Ovary (tissue), 7 donors: ENCODE measurements at regions not wholly inside any gene's neighbourhood (a gene's known extent, or its start where the extent isn't known, plus 50 kb on each side); places are given as distances from the start of the nearest gene placed in this dataset.

Source experiments
- DNase-seq, 5 donors: peaks; one replicate each; pipeline ENCODE4 v3.0.0-alpha.2; 2019 to 2020
- H3K27ac ChIP-seq, 2 donors: fragments of 200-600 bp; one replicate each; pipeline versions ENCODE4 v1.5.1 to v1.8.0; 2019 to 2022
- H3K27me3 ChIP-seq: fragments of 200-600 bp; one replicate; pipeline ENCODE4 v1.8.0; 2022
- H3K36me3 ChIP-seq: fragments of 200-600 bp; sonication (generic); one replicate; pipeline ENCODE4 v1.5.1; 2019
- H3K4me1 ChIP-seq: one replicate; pipeline ENCODE4 v1.8.1; 2013; ENCODE audit warnings: mild to moderate bottlenecking, moderate library complexity; ENCODE audit not compliant: insufficient read depth
- H3K4me3 ChIP-seq: fragments of 200-600 bp; sonication (generic); one replicate; pipeline ENCODE4 v1.5.1; 2017
- H3K9me3 ChIP-seq, 2 donors: fragments of 200-600 bp in 1 of 2; sonication (generic) in 1 of 2; one replicate each; pipeline versions ENCODE4 v1.5.1 to v1.8.1; 2013 to 2019; ENCODE audit warnings: mild to moderate bottlenecking in 1 of 2, moderate library complexity in 1 of 2
- EP300 ChIP-seq: sonication (generic); formaldehyde crosslinking; IDR thresholded peaks from one replicate; pipeline ENCODE4 v1.6.1; 2017; ENCODE audit warnings: antibody characterized with exemption
- POLR2A ChIP-seq: fragments of 450-650 bp; IDR thresholded peaks from one replicate; pipeline ENCODE4 v1.6.1; 2017; ENCODE audit warnings: antibody characterized with exemption, mild to moderate bottlenecking, moderate library complexity
- WGBS, 3 donors: extraction: QIAGEN DNeasy Blood & Tissue Kit in 1 of 3; methylation state at CpG; one replicate each; pipeline versions ENCODE4 v1.1.5 to v1.1.7; 2013 to 2017; 5-methylcytosine and 5-hydroxymethylcytosine counted together
- intact Hi-C, 4 donors: fragments of 100-400 bp; cut with DNase I; formaldehyde crosslinking; loops; one replicate each; pipeline versions ENCODE4 v1.11.0 to v1.15.1; 2022 to 2023
- TF ChIP-seq, protein P1 (sequence below), 3 donors: fragments of 450-650 bp in 2 of 3; fragments of 200-600 bp in 1 of 3; IDR thresholded peaks; one replicate each; pipeline versions ENCODE4 v1.5.1 to v1.8.0; 2016 to 2022; ENCODE audit warnings: antibody characterized with exemption in 3 of 3, mild to moderate bottlenecking in 1 of 3
- donor health status: DM: no; HTN: no; CAD: no; lungs with moderate emphysema.
- donor health status: DM: no; HTN: no; CAD: no.
- donor health status: Bipolar disorder and iron deficiency.
- donor health status: DM: no; HTN: no; CAD: no.
- donor health status: DM: yes; HTN: yes; CAD: no.

DNA sequence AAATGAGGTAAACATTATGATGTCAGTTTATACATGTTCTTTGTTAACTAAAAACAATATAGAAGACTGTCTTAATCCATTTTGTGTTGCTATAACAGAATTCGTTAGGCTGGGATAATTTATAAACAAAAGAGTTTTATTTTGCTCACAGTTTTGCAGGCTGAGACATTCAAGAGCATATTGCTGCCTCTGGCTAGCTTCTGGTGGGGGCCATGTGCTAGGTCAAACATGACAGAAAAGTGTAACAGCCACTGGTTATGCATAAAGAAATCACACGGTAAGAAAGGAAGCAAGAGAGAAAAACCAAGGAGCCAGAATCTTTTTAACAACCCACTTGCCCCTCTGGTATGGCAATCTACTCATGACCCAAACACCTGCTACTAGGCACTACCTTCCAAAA is 776.7 kb downstream of the PLOD2 start:
- WGBS, 3 donors: 50 to 64% (median 54%) methylated on average over 2 of the region's 2 CpGs

GRCh38 chr3:145387211-145387610 is 773.8 kb downstream of the PLOD2 start:
- Histone ChIP-seq H3K36me3 (no peaks in the 10 kb centered on the region), H3K27ac (no peak overlapping the region), H3K9me3 (no peaks in the 10 kb centered on the region), H3K27me3 (no peaks in the 10 kb centered on the region), H3K4me1 (no peaks in the 10 kb centered on the region), H3K4me3 (no peak overlapping the region)
- intact Hi-C loops: no loop called here
- DNase-seq: no peak
- TF ChIP-seq EP300: no peak
- no peak for TF ChIP-seq POLR2A
- TF ChIP-seq, protein P1, sequence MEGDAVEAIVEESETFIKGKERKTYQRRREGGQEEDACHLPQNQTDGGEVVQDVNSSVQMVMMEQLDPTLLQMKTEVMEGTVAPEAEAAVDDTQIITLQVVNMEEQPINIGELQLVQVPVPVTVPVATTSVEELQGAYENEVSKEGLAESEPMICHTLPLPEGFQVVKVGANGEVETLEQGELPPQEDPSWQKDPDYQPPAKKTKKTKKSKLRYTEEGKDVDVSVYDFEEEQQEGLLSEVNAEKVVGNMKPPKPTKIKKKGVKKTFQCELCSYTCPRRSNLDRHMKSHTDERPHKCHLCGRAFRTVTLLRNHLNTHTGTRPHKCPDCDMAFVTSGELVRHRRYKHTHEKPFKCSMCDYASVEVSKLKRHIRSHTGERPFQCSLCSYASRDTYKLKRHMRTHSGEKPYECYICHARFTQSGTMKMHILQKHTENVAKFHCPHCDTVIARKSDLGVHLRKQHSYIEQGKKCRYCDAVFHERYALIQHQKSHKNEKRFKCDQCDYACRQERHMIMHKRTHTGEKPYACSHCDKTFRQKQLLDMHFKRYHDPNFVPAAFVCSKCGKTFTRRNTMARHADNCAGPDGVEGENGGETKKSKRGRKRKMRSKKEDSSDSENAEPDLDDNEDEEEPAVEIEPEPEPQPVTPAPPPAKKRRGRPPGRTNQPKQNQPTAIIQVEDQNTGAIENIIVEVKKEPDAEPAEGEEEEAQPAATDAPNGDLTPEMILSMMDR (IDR thresholded peaks at IDR 0.05): no peak

More for the DNA sequence above, 776.7 kb downstream of the PLOD2 start:
- H3K27ac ChIP-seq: no peak overlapping the region
- H3K4me1 ChIP-seq: no peaks in the 10 kb centered on the region
- no peak for DNase-seq
- H3K36me3 ChIP-seq: no peaks in the 10 kb centered on the region
- intact Hi-C loops: no loop called here
- no peaks in the 10 kb centered on the region for H3K27me3 ChIP-seq
- TF ChIP-seq, protein P1 (IDR thresholded peaks at IDR 0.05): no peak
- TF ChIP-seq POLR2A (no peak), EP300 (no peak)
- H3K9me3 ChIP-seq: no peaks in the 10 kb centered on the region
- no peak overlapping the region for H3K4me3 ChIP-seq

DNA sequence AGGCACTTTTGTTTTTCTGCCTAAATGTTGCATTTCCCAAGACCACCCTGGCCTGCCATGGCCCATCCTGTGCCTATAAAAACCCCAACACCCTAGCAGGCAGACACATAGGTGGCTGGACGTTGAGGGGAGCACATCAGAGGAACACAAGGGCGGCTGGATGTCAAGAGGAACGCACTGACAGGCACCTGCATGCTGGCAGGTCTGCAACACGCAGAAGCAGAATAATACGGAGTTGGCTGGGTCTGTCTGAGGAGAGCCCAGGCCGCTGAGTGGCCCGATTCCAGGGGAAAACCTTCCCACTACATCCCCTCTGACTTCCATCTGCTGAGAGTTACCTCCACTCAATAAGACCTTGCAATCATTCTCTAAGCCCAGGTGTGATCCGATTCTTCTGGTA is 765.6 kb downstream of the PLOD2 start:
- 93 to 95% (median 93%) methylated on average over 8 of the region's 8 CpGs for WGBS, 3 donors
- intact Hi-C loops: loop anchor here in 1 of 4 donors (5.0 kb wide), 1 partner anchor 608 kb away; no protein-coding TSS in a partner anchor

DNA sequence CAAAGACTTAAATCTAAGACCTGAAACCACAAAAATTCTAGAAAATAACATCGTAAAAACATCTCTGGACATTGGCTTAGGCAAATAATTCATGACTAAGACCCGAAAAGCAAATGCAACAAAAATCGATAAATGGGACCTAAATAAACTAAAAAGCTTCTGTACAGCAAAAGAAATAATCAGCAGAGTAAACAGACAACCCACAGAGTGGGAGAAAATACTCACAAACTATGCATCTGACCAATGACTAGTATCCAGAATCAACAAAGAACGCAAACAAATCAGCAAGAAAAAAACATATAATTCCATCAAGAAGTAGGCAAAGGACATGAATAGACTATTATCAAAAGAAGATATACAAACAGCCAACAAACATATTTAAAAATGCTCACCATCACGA is 749.4 kb downstream of the PLOD2 start:
- TF ChIP-seq, protein P1 (IDR thresholded peaks at IDR 0.05): no peak
- TF ChIP-seq POLR2A (no peak), EP300 (no peak)
- DNase-seq: no peak
- no peak overlapping the region for H3K27ac ChIP-seq
- H3K4me1 ChIP-seq: no peaks in the 10 kb centered on the region
- H3K27me3 ChIP-seq: no peaks in the 10 kb centered on the region
- H3K4me3 ChIP-seq: no peak overlapping the region
- no peaks in the 10 kb centered on the region for H3K36me3 ChIP-seq
- intact Hi-C loops: no loop called here
- 82 to 94% (median 91%) methylated on average over 5 of the region's 5 CpGs for WGBS, 3 donors
- no peaks in the 10 kb centered on the region for H3K9me3 ChIP-seq

More for the DNA sequence above, 765.6 kb downstream of the PLOD2 start:
- no peak overlapping the region for H3K4me3 ChIP-seq
- no peak for DNase-seq
- H3K9me3 ChIP-seq: no peaks in the 10 kb centered on the region
- no peaks in the 10 kb centered on the region for H3K4me1 ChIP-seq
- H3K27me3 ChIP-seq: no peaks in the 10 kb centered on the region
- TF ChIP-seq, protein P1 (IDR thresholded peaks at IDR 0.05): no peak
- TF ChIP-seq POLR2A (no peak), EP300 (no peak)
- no peaks in the 10 kb centered on the region for H3K36me3 ChIP-seq
- no peak overlapping the region for H3K27ac ChIP-seq
